Anterior cingulate cortex (tissue), 58 donors: ENCODE measurements at regions not wholly inside any gene's neighbourhood (a gene's known extent, or its start where the extent isn't known, plus 50 kb on each side); places are given as distances from the start of the nearest gene placed in this dataset.

ENCODE experiments used
- DNase-seq, 58 donors: peaks; one replicate each; lab custom pipeline; 2025; lab: John Stamatoyannopoulos, UW

- no peak for DNase-seq
Observed at GRCh38 chr11:123378096-123378495, 52.0 kb upstream of the GRAMD1B start.

GRCh38 chr11:123377355-123377754 is 52.7 kb upstream of the GRAMD1B start:
- DNase-seq: no peak

GRCh38 chr11:123375832-123376231 is 54.2 kb upstream of the GRAMD1B start:
- DNase-seq: no peak

- DNase-seq: no peak
Observed at GRCh38 chr11:123374622-123374968, 55.5 kb upstream of the GRAMD1B start.

GRCh38 chr11:123373754-123374621 is 56.1 kb upstream of the GRAMD1B start:
- no peak for DNase-seq

- no peak for DNase-seq
Observed at GRCh38 chr11:123371506-123372297, 58.4 kb upstream of the GRAMD1B start.

- no peak for DNase-seq
Observed at GRCh38 chr11:123366924-123367323, 63.1 kb upstream of the GRAMD1B start.

- no peak for DNase-seq
Observed at GRCh38 chr11:123365955-123366354, 64.1 kb upstream of the GRAMD1B start.

GRCh38 chr11:123364080-123364479 is 66.0 kb upstream of the GRAMD1B start:
- no peak for DNase-seq

GRCh38 chr11:123363556-123363955 is 66.5 kb upstream of the GRAMD1B start:
- DNase-seq: peak in 1 of 58 donors; percentile 6

GRCh38 chr11:123362941-123363340 is 67.1 kb upstream of the GRAMD1B start:
- peak in 1 of 58 donors; percentile 18 for DNase-seq

- DNase-seq: no peak
Observed at GRCh38 chr11:123362186-123362585, 67.9 kb upstream of the GRAMD1B start.

GRCh38 chr11:123361110-123361509 is 69.0 kb upstream of the GRAMD1B start:
- no peak for DNase-seq

GRCh38 chr11:123360267-123360936 is 69.7 kb upstream of the GRAMD1B start:
- DNase-seq: no peak

- DNase-seq: peak in 10 of 58 donors; percentile 7 to 40 (median 17)
Observed at GRCh38 chr11:123357990-123358827, 71.9 kb upstream of the GRAMD1B start.

- no peak for DNase-seq
Observed at GRCh38 chr11:123357353-123357989, 72.6 kb upstream of the GRAMD1B start.

GRCh38 chr11:123356539-123356938 is 73.5 kb upstream of the GRAMD1B start:
- DNase-seq: no peak

- DNase-seq: no peak
Observed at GRCh38 chr11:123354371-123354975, 75.6 kb upstream of the GRAMD1B start.

- DNase-seq: peak in 51 of 58 donors; percentile 8 to 89 (median 57)
Observed at GRCh38 chr11:123351375-123351774, 78.7 kb upstream of the GRAMD1B start.
